H54 (cell line): ENCODE measurements at regions not wholly inside any gene's neighbourhood (a gene's known extent, or its start where the extent isn't known, plus 50 kb on each side); places are given as distances from the start of the nearest gene placed in this dataset.

Experiments
- DNase-seq: peaks from one replicate; pipeline ENCODE4 v3.0.0; 2011; ENCODE audit warnings: low spot score, mixed read lengths; ENCODE audit not compliant: insufficient read length
- FAIRE-seq: peaks from 3 replicates; lab custom pipeline; 2011; peaks lifted over from hg19 to GRCh38; lab: Jason Lieb, UNC
- POLR2A ChIP-seq: IDR thresholded peaks from 2 replicates; pipeline ENCODE4 v1.6.1; 2011; ENCODE audit warnings: low read depth, mild to moderate bottlenecking, low read length

- no peak for DNase-seq
- FAIRE-seq, result no peak
- TF ChIP-seq POLR2A, result no peak
Measured at GRCh38 chr4:67134616-67135015, 410.7 kb downstream of the CENPC start.

DNA sequence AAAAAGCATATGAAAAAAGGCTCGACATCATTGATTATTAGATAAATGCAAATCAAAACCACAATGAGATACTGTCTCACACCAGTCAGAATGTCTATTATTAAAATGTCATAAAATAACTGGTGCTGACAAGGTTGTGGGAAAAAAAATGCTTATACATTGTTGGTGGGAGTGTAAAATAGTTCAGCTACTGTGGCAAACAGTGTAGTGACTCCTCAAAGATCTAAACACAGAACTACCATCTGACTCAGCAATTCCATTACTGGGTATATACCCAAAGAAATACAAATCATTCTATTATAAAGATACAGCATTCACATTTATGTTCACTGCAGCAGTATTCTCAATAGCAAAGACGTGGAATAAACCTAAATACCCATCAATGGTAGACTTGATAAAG is 412.1 kb downstream of the CENPC start:
- FAIRE-seq, result no peak

DNA sequence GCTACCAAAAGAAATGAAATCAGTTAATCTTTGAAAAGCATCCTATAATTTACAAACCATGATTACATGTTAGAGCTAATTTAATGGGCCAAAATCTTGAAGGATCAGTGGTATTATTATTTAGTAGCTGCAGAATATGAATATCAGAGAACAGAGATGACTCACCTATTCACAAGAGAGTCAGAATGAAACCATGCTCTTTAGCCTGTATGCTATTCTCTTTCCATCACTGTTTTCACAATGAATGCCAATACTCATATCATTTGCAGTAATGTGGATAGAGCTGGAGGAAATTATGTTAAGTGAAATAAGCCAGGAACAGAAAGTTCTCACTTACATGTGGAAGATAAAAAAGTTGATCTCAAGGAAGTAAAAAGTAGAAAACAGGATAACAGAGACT is 414.1 kb downstream of the CENPC start:
- FAIRE-seq (no peak), DNase-seq (no peak)
- TF ChIP-seq POLR2A, result no peak

More for the DNA sequence above, 412.1 kb downstream of the CENPC start:
- DNase-seq, result no peak
- TF ChIP-seq POLR2A, result no peak

GRCh38 chr4:67130411-67130810 is 414.9 kb downstream of the CENPC start:
- no peak for DNase-seq
- FAIRE-seq, result no peak
- no peak for TF ChIP-seq POLR2A

DNA sequence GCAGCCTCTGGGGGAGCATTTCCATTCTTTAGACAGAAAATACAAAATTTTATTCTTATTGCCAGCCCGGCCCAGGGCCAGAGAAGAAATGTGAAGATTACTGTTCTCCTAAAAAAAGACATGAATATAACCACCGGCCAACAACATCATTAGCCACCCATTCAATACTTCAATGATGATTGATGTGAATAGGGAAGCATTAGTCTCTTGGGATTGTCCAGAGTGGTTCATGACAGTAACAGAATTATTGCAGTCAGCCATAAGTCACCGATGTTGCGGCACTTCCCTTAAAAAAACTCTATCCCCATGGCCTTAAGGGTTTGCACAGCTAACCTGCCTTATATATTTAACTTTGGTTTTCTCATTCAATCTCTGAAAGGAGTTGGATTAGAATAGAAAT is 418.7 kb downstream of the CENPC start:
- DNase-seq (no peak), FAIRE-seq (no peak)
- TF ChIP-seq POLR2A, result no peak

DNA sequence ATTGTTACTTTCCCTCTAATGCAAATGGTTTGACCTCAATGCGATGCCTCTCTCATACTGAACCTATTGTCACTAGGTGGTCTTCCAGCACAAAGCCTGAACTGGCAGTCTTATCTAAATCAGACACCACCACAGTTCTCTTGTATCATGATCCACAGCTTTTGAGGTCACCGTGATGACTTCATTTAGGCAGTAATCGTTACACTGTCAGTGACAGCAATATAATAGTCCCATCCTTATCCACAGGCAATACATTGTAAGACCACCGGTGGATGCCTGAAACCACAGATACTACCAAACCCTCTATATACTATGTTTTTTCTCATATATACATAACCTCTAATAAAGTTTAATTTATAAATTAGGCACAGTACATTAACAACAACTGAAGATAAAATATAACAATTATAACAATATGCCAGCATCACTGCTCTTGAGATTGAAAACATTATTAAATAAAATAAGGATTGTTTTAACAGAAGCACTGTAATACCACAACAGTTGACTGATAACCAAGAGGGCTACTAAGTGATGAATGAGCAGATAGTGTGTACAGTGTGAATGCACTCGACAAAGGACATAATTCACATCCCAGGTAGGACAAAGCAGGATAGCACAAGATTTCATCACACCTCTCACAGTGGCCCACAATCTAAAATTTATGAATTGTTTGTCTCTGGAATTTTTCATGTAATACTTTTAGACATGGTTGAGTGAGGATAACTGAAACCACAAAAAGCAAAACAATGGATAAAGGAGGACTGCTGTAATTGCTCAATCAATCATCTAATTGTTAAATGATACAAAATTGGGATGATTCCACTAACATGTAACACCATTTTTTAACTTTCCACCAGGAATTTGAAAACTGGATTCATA is 419.4 kb downstream of the CENPC start:
- FAIRE-seq (no peak), DNase-seq (no peak)
- no peak for TF ChIP-seq POLR2A

DNA sequence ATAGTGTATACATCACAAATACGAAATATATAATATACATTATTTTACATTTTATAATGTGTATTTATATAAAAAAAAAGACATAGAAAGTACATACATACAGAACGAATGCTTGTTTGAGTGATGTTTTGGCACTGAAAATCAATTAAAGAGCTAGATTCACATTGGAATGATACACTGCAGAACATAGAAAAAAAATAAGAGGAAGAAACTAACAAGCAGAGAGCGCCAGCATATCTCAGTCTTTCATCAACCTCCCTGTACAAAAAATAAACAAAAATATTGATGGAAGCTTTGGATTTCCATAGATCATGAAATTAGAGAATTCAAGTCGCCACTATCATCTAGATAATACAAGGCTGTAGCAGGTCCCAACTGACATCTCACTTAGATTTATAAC is 420.6 kb downstream of the CENPC start:
- DNase-seq (no peak), FAIRE-seq (no peak)
- TF ChIP-seq POLR2A, result no peak

GRCh38 chr4:67122029-67122428 is 423.3 kb downstream of the CENPC start:
- FAIRE-seq (no peak), DNase-seq (no peak)
- TF ChIP-seq POLR2A, result no peak

DNA sequence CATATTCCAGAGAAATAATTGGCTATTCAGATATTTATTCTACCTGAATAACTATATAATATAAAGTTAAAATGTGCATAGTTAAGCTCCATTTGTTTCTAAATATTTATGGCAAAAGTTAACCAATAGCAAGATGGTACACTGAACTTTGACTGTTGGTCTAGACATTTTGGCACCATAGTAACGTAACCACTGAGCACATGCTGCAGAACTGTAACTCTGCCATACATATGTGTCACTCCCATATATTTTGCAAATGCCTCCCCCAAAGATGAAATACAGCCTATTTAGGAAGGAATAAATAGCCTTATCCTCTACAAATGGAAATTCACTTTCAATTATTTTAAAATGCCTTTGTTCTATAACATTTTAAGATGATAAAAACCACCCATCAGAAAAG is 424.9 kb downstream of the CENPC start:
- DNase-seq (no peak), FAIRE-seq (no peak)
- no peak for TF ChIP-seq POLR2A

DNA sequence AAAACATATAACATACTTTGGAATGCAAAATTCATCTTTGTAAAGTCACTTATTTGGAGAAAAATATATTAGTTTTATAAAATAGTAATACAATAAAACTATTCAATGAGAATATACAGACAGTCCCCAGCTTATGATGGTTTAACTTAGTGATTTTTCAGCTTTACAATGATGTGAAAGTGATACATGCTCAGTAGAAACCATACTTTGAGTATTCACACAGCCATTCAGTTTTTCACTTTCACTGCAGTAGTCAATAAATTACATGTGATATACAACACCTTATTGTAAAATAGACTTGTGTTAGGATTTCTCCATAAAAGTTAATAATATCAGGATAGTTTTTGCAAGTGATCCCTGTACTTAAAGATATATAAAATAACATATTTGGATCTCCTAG is 436.0 kb downstream of the CENPC start:
- TF ChIP-seq POLR2A, result no peak
- FAIRE-seq (no peak), DNase-seq (no peak)

- FAIRE-seq, result no peak
- no peak for TF ChIP-seq POLR2A
- DNase-seq, result no peak
Measured at GRCh38 chr4:67106861-67107460, 438.3 kb downstream of the CENPC start.

DNA sequence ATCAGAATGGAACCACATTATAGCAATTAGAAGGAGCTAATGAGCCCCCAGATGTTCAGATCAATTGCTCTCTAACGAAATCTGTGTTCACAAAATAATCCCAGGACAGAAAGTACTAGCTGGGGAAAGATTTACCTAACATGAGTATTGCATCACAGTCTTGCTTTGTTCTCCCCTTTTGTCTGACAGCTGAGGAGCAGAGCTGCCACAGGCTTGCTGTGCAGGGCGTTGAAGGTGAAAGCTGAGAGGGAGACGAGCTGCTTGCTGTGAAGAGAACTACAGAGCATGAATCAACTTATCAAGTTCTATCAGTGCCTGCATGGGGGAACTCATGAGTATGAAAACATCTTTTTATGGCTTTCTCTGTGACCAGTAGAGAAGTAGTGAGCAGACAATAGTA is 441.2 kb downstream of the CENPC start:
- no peak for FAIRE-seq
- no peak for DNase-seq

GRCh38 chr4:67103001-67103747 is 442.1 kb downstream of the CENPC start:
- no peak for TF ChIP-seq POLR2A
- DNase-seq (no peak), FAIRE-seq (no peak)

More for the DNA sequence above, 441.2 kb downstream of the CENPC start:
- no peak for TF ChIP-seq POLR2A

GRCh38 chr4:67101612-67102011 is 443.7 kb downstream of the CENPC start:
- no peak for DNase-seq
- FAIRE-seq, result no peak
- TF ChIP-seq POLR2A, result no peak
